Activated CD8-positive, alpha-beta T cell treated with anti-CD3 and anti-CD28 coated beads for 36 hours (primary cell): ENCODE measurements at regions not wholly inside any gene's neighbourhood (a gene's known extent, or its start where the extent isn't known, plus 50 kb on each side); places are given as distances from the start of the nearest gene placed in this dataset.

ENCODE experiments used
- ATAC-seq: fragments of 200-7000 bp; cut with Tn5 transposase; one replicate; pipeline ENCODE4 v1.10.0; 2021; ENCODE audit warnings: mild to moderate bottlenecking, moderate library complexity
- CTCF ChIA-PET: fragments of 350-600 bp; sonication (Branson Sonifier 250); formaldehyde crosslinking; loops from one replicate; lab custom pipeline; 2021; ENCODE audit warnings: antibody characterized with exemption; lab: Charles Lee
- POLR2A ChIA-PET: fragments of 350-600 bp; sonication (Branson Sonifier 250); formaldehyde crosslinking; loops from one replicate; lab custom pipeline; 2021; ENCODE audit warnings: antibody characterized with exemption; lab: Charles Lee
- DNase-seq: peaks from one replicate; pipeline ENCODE4 v3.0.0-alpha.2; 2020
- H3K27ac Mint-ChIP-seq: one replicate; pipeline ENCODE4 v1.8.0; 2021; ENCODE audit warnings: mild to moderate bottlenecking, mixed read lengths
- H3K27me3 Mint-ChIP-seq: one replicate; pipeline ENCODE4 v1.8.0; 2021; ENCODE audit warnings: mixed read lengths
- H3K36me3 Mint-ChIP-seq: one replicate; pipeline ENCODE4 v1.8.0; 2021; ENCODE audit warnings: low read depth, mixed read lengths
- H3K4me1 Mint-ChIP-seq: one replicate; pipeline ENCODE4 v1.8.0; 2021; ENCODE audit warnings: low read depth, mixed read lengths
- H3K4me3 Mint-ChIP-seq: one replicate; pipeline ENCODE4 v1.8.0; 2021; ENCODE audit warnings: mild to moderate bottlenecking, moderate library complexity, mixed read lengths
- H3K9me3 Mint-ChIP-seq: one replicate; pipeline ENCODE4 v1.8.0; 2021; ENCODE audit warnings: mixed read lengths
- CTCF ChIP-seq: fragments of 200-600 bp; IDR thresholded peaks from one replicate; pipeline ENCODE4 v1.8.0; 2022; ENCODE audit warnings: antibody characterized with exemption, mild to moderate bottlenecking
- intact Hi-C: fragments of 100-400 bp; cut with micrococcal nuclease; formaldehyde crosslinking; loops from one replicate; pipeline ENCODE4 v1.10.0; 2022

GRCh38 chr5:63293317-63293716 lies 668.9 kb downstream of the HTR1A start:
- peaks cover 2% of the 10 kb centered on the region for H3K9me3 Mint-ChIP-seq
- no peaks in the 10 kb centered on the region for H3K4me1 Mint-ChIP-seq
- CTCF ChIA-PET: no interaction called here
- no peak for DNase-seq
- H3K4me3 Mint-ChIP-seq: no peak overlapping the region
- intact Hi-C loops: no loop called here
- no peak overlapping the region for H3K27ac Mint-ChIP-seq
- POLR2A ChIA-PET: no interaction called here
- no peaks in the 10 kb centered on the region for H3K27me3 Mint-ChIP-seq
- TF ChIP-seq CTCF: no peak
- no peaks in the 10 kb centered on the region for H3K36me3 Mint-ChIP-seq
- no peak for ATAC-seq

- Mint-ChIP-seq H3K4me1 (no peaks in the 10 kb centered on the region), H3K4me3 (no peak overlapping the region), H3K27ac (no peak overlapping the region), H3K9me3 (peaks cover 3% of the 10 kb centered on the region), H3K36me3 (no peaks in the 10 kb centered on the region), H3K27me3 (no peaks in the 10 kb centered on the region)
- POLR2A ChIA-PET: no interaction called here
- DNase-seq (no peak), ATAC-seq (no peak)
- no peak for TF ChIP-seq CTCF
- CTCF ChIA-PET: no interaction called here
- intact Hi-C loops: no loop called here
These were observed 675.5 kb downstream of the HTR1A start for GRCh38 chr5:63286724-63287123.

GRCh38 chr5:63263411-63263810 lies 684.8 kb downstream of the LRRC70 start:
- no peak for ATAC-seq
- no peaks in the 10 kb centered on the region for H3K27me3 Mint-ChIP-seq

GRCh38 chr5:63262185-63262981 lies 683.8 kb downstream of the LRRC70 start:
- no peak overlapping the region for H3K4me3 Mint-ChIP-seq
- H3K27ac Mint-ChIP-seq: no peak overlapping the region
- no peaks in the 10 kb centered on the region for H3K4me1 Mint-ChIP-seq

More at GRCh38 chr5:63263411-63263810, 684.8 kb downstream of the LRRC70 start:
- CTCF ChIA-PET: no interaction called here
- Mint-ChIP-seq H3K27ac (no peak overlapping the region), H3K36me3 (no peaks in the 10 kb centered on the region), H3K4me1 (no peaks in the 10 kb centered on the region), H3K4me3 (no peak overlapping the region), H3K9me3 (peaks cover 4% of the 10 kb centered on the region)
- DNase-seq: no peak
- TF ChIP-seq CTCF: no peak
- POLR2A ChIA-PET: no interaction called here
- intact Hi-C loops: no loop called here

More at GRCh38 chr5:63262185-63262981, 683.8 kb downstream of the LRRC70 start:
- no peak for TF ChIP-seq CTCF
- Mint-ChIP-seq H3K27me3 (no peaks in the 10 kb centered on the region), H3K36me3 (no peaks in the 10 kb centered on the region), H3K9me3 (peaks cover 4% of the 10 kb centered on the region)
- DNase-seq (no peak), ATAC-seq (no peak)
- POLR2A ChIA-PET: no interaction called here
- CTCF ChIA-PET: no interaction called here
- intact Hi-C loops: no loop called here
